ENCODE measurements at regions not wholly inside any gene's neighbourhood (a gene's known extent, or its start where the extent isn't known, plus 50 kb on each side); places are given as distances from the start of the nearest gene placed in this dataset.

GRCh38 chr16:59238246-59238645 is 504.1 kb upstream of the GOT2 start:
- TF ChIP-seq CTCF (IDR thresholded peaks at IDR 0.05 in 8 of 11, conservative IDR thresholded peaks at IDR 0.05 in 3 of 11) (no peak), POLR2AphosphoS5 (IDR thresholded peaks at IDR 0.05) (no peak), POLR2A (IDR thresholded peaks at IDR 0.05) (no peak)
